ENCODE measurements at regions not wholly inside any gene's neighbourhood (a gene's known extent, or its start where the extent isn't known, plus 50 kb on each side); places are given as distances from the start of the nearest gene placed in this dataset.

- no peaks in the 10 kb centered on the region for H3K4me1 ChIP-seq (ENCODE audit: insufficient read depth)
These were observed 91.3 kb upstream of the TMEM106B start for GRCh38 chr7:12119620-12120303.

DNA sequence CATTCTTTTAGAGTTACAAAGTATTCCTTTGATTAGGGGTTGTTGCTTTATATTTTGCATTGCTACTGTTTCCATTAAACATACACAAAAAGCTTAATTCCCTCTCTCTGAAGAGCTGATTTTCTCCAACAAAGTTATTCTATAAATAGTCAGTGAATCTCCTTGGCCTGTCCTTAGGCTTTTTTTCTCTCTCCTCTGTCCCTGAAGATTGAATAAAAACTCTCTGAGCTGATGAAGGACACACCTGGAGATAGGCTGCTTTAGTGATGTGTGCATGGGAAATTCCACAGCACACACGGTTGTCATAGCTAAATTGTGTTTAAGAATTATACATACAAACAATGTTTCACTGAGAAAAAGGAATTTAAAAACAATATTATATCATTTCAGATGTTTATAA is 90.5 kb upstream of the TMEM106B start:
- no peak overlapping the region for H3K4me3 ChIP-seq
- H3K36me3 ChIP-seq, result no peaks in the 10 kb centered on the region
- H3K9me3 ChIP-seq, result no peaks in the 10 kb centered on the region
- H3K27me3 ChIP-seq, result no peaks in the 10 kb centered on the region
- TF ChIP-seq CTCF (IDR thresholded peaks at IDR 0.05) (no peak), EP300 (IDR thresholded peaks at IDR 0.05) (no peak), POLR2A (IDR thresholded peaks at IDR 0.05) (no peak)
- no peak overlapping the region for H3K27ac ChIP-seq
- intact Hi-C loops (cut with DNase I), result no loop called here
- 1 to 13% (median 6%) methylated on average over 1 of the region's 1 CpG for WGBS, 3 donors
- H3K4me1 ChIP-seq (ENCODE audit: insufficient read depth), result no peaks in the 10 kb centered on the region
- no peak for DNase-seq

More at GRCh38 chr7:12119620-12120303, 91.3 kb upstream of the TMEM106B start:
- no peaks in the 10 kb centered on the region for H3K36me3 ChIP-seq
- intact Hi-C loops (cut with DNase I), result no loop called here
- H3K4me3 ChIP-seq, result no peak overlapping the region
- DNase-seq, result no peak
- H3K27ac ChIP-seq, result no peak overlapping the region
- no peak for TF ChIP-seq CTCF (IDR thresholded peaks at IDR 0.05)
- no peak for TF ChIP-seq POLR2A (IDR thresholded peaks at IDR 0.05)
- TF ChIP-seq EP300 (IDR thresholded peaks at IDR 0.05), result no peak
- H3K9me3 ChIP-seq, result no peaks in the 10 kb centered on the region
- WGBS, 3 donors, result 79 to 86% (median 79%) methylated on average over 4 of the region's 4 CpGs
- H3K27me3 ChIP-seq, result no peaks in the 10 kb centered on the region

DNA sequence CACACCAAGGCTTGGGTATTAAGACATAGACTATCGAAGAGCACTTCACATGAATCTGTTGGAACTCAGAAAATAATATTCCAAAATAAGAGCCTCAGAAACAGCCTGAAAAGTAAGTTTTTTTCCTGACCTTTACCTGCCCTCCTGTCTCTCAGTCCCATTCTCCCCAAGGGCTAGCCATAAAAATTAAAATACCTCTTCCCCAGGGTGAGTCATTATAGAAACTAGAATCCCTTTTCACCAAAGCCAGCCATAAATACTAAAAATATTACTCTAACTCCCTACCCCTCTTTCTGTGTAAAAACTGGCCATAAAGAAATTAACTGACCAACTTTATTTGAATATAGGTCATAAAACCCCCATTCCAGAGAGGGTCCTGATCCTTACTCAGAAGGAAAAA is 87.9 kb upstream of the TMEM106B start:
- intact Hi-C loops (cut with DNase I), result no loop called here
- TF ChIP-seq EP300 (IDR thresholded peaks at IDR 0.05), result no peak
- no peak for TF ChIP-seq CTCF (IDR thresholded peaks at IDR 0.05)
- no peak for TF ChIP-seq POLR2A (IDR thresholded peaks at IDR 0.05)
- H3K27ac ChIP-seq, result no peak overlapping the region
- 82 to 94% (median 94%) methylated on average over 1 of the region's 1 CpG for WGBS, 3 donors
- H3K9me3 ChIP-seq, result no peaks in the 10 kb centered on the region
- no peaks in the 10 kb centered on the region for H3K27me3 ChIP-seq
- H3K4me1 ChIP-seq (ENCODE audit: insufficient read depth), result no peaks in the 10 kb centered on the region
- H3K36me3 ChIP-seq, result no peaks in the 10 kb centered on the region
- H3K4me3 ChIP-seq, result no peak overlapping the region
- DNase-seq, result no peak

DNA sequence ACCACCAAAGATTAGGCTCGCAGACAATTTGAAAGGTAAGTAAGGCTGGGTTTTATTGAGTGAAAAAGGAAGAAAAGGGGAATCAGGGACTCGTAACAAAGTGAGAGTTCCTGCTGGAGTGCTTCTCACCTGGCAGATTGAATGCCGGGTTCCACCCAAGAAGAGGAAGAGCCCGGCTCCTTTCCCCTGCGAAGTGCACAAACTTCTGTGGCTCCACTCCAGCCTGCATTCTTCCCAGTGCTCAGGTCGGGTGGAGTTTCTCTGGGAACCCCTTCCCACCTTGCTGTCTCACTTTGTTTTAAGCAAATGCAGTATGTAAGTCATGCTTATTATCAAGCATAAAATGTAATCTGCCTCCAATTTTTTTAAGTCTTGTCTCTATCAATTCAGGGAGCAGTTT is 87.1 kb upstream of the TMEM106B start:
- Histone ChIP-seq H3K27ac (no peak overlapping the region), H3K4me3 (no peak overlapping the region), H3K9me3 (no peaks in the 10 kb centered on the region), H3K27me3 (no peaks in the 10 kb centered on the region), H3K4me1 (ENCODE audit: insufficient read depth) (no peaks in the 10 kb centered on the region), H3K36me3 (no peaks in the 10 kb centered on the region)
- 72 to 80% (median 72%) methylated on average over 6 of the region's 6 CpGs for WGBS, 3 donors
- TF ChIP-seq EP300 (IDR thresholded peaks at IDR 0.05) (no peak), POLR2A (IDR thresholded peaks at IDR 0.05) (no peak), CTCF (IDR thresholded peaks at IDR 0.05) (no peak)
- intact Hi-C loops (cut with DNase I), result no loop called here
- no peak for DNase-seq

Data from ovary (tissue), 7 donors.